Fibroblast of upper back skin (primary cell): ENCODE measurements at regions not wholly inside any gene's neighbourhood (a gene's known extent, or its start where the extent isn't known, plus 50 kb on each side); places are given as distances from the start of the nearest gene placed in this dataset.

Experiments
- DNase-seq: peaks from one replicate; pipeline ENCODE4 v3.0.0-alpha.2; 2013

GRCh38 chr3:152780553-152780952, 54.4 kb upstream of the P2RY1 start:
- DNase-seq: peak; percentile 22

GRCh38 chr3:152785051-152785450, 49.9 kb upstream of the P2RY1 start:
- no peak for DNase-seq
